ENCODE measurements at regions not wholly inside any gene's neighbourhood (a gene's known extent, or its start where the extent isn't known, plus 50 kb on each side); places are given as distances from the start of the nearest gene placed in this dataset.
"Not testable (repeated sequence)": the region's sequence is repeated elsewhere in the genome, so short reads cannot be mapped to it uniquely, and the experiment has no call there.

- no peak for DNase-seq (ENCODE audit: low read depth in 2 of 2)
Observed at GRCh38 chr12:72723732-72724131, 451.6 kb downstream of the TRHDE start.

GRCh38 chr12:72729451-72730010 lies 457.4 kb downstream of the TRHDE start:
- no peak for DNase-seq (ENCODE audit: low read depth in 2 of 2)

GRCh38 chr12:72734581-72734980 lies 462.4 kb downstream of the TRHDE start:
- no peak for DNase-seq (ENCODE audit: low read depth in 2 of 2)

GRCh38 chr12:72738811-72739210 lies 466.6 kb downstream of the TRHDE start:
- DNase-seq (ENCODE audit: low read depth in 2 of 2) = no peak

GRCh38 chr12:72740064-72740463 lies 467.9 kb downstream of the TRHDE start:
- DNase-seq (ENCODE audit: low read depth in 2 of 2) = no peak

GRCh38 chr12:72742568-72742967 lies 470.4 kb downstream of the TRHDE start:
- DNase-seq (ENCODE audit: low read depth in 2 of 2) = no peak

GRCh38 chr12:72746048-72746447 lies 473.9 kb downstream of the TRHDE start:
- no peak for DNase-seq (ENCODE audit: low read depth in 2 of 2)

GRCh38 chr12:72747111-72747849 lies 475.1 kb downstream of the TRHDE start:
- DNase-seq (ENCODE audit: low read depth in 2 of 2) = no peak

GRCh38 chr12:72748971-72749370 lies 476.8 kb downstream of the TRHDE start:
- DNase-seq (ENCODE audit: low read depth in 2 of 2) = no peak

- DNase-seq (ENCODE audit: low read depth in 2 of 2) = no peak
Observed at GRCh38 chr12:72753571-72753970, 481.4 kb downstream of the TRHDE start.

- not testable (repeated sequence) for DNase-seq (ENCODE audit: low read depth in 2 of 2)
Observed at GRCh38 chr12:72754026-72754425, 481.9 kb downstream of the TRHDE start.

- no peak for DNase-seq (ENCODE audit: low read depth in 2 of 2)
Observed at GRCh38 chr12:72766517-72766916, 494.3 kb downstream of the TRHDE start.

GRCh38 chr12:72774023-72774422 lies 501.9 kb downstream of the TRHDE start:
- no peak for DNase-seq (ENCODE audit: low read depth in 2 of 2)

- no peak for DNase-seq (ENCODE audit: low read depth in 2 of 2)
Observed at GRCh38 chr12:72777806-72778205, 505.6 kb downstream of the TRHDE start.

GRCh38 chr12:72790273-72790672 lies 518.1 kb downstream of the TRHDE start:
- DNase-seq (ENCODE audit: low read depth in 2 of 2) = no peak

- DNase-seq (ENCODE audit: low read depth in 2 of 2) = no peak
Observed at GRCh38 chr12:72792889-72793288, 520.7 kb downstream of the TRHDE start.

GRCh38 chr12:72793796-72794195 lies 521.6 kb downstream of the TRHDE start:
- no peak for DNase-seq (ENCODE audit: low read depth in 2 of 2)

- no peak for DNase-seq (ENCODE audit: low read depth in 2 of 2)
Observed at GRCh38 chr12:72815421-72815820, 543.3 kb downstream of the TRHDE start.

- no peak for DNase-seq (ENCODE audit: low read depth in 2 of 2)
Observed at GRCh38 chr12:72828662-72829324, 556.6 kb downstream of the TRHDE start.

GRCh38 chr12:72829838-72830237 lies 557.7 kb downstream of the TRHDE start:
- no peak for DNase-seq (ENCODE audit: low read depth in 2 of 2)

GRCh38 chr12:72832024-72832423 lies 559.9 kb downstream of the TRHDE start:
- DNase-seq (ENCODE audit: low read depth in 2 of 2) = no peak

GRCh38 chr12:72836194-72836593 lies 564.0 kb downstream of the TRHDE start:
- DNase-seq (ENCODE audit: low read depth in 2 of 2) = no peak

GRCh38 chr12:72839696-72840095 lies 567.5 kb downstream of the TRHDE start:
- DNase-seq (ENCODE audit: low read depth in 2 of 2) = no peak

Measured in stimulated activated CD4-positive, alpha-beta T cell treated with anti-CD3 and anti-CD28 coated beads, Interleukin-15, amount 100 ng/mL, for 48 hours (primary cell).